Activated CD4-positive, alpha-beta T cell treated with anti-CD3 and anti-CD28 coated beads for 36 hours (primary cell): ENCODE measurements at regions not wholly inside any gene's neighbourhood (a gene's known extent, or its start where the extent isn't known, plus 50 kb on each side); places are given as distances from the start of the nearest gene placed in this dataset.

Source experiments
- ATAC-seq: fragments of 200-7000 bp; cut with Tn5 transposase; one replicate; pipeline ENCODE4 v1.10.0; 2021; ENCODE audit warnings: mild to moderate bottlenecking, moderate library complexity
- CTCF ChIA-PET: fragments of 350-600 bp; sonication (Branson Sonifier 250); formaldehyde crosslinking; loops from one replicate; lab custom pipeline; 2021; ENCODE audit warnings: antibody characterized with exemption; lab: Charles Lee
- POLR2A ChIA-PET: fragments of 350-600 bp; sonication (Branson Sonifier 250); formaldehyde crosslinking; loops from one replicate; lab custom pipeline; 2021; ENCODE audit warnings: antibody characterized with exemption, inconsistent platforms; lab: Charles Lee
- DNase-seq: peaks from one replicate; pipeline ENCODE4 v3.0.0-alpha.2; 2020
- H3K27ac Mint-ChIP-seq: one replicate; pipeline ENCODE4 v1.8.0; 2021; ENCODE audit warnings: mixed read lengths
- H3K27me3 Mint-ChIP-seq: one replicate; pipeline ENCODE4 v1.8.0; 2021; ENCODE audit warnings: mixed read lengths
- H3K36me3 Mint-ChIP-seq: one replicate; pipeline ENCODE4 v1.8.0; 2021; ENCODE audit warnings: low read depth, mixed read lengths
- H3K4me1 Mint-ChIP-seq: one replicate; pipeline ENCODE4 v1.8.0; 2021; ENCODE audit warnings: mixed read lengths
- H3K4me3 Mint-ChIP-seq: one replicate; pipeline ENCODE4 v1.8.0; 2021; ENCODE audit warnings: mild to moderate bottlenecking, moderate library complexity, mixed read lengths
- H3K9me3 Mint-ChIP-seq: one replicate; pipeline ENCODE4 v1.8.0; 2021; ENCODE audit warnings: low read depth, mixed read lengths
- intact Hi-C, 2 experiments: fragments of 100-400 bp; cut with DNase I in 1 of 2; cut with micrococcal nuclease in 1 of 2; formaldehyde crosslinking; loops; one replicate each; pipeline versions ENCODE4 v1.14.2 to v1.15.1; 2022 to 2024; cut with DNase I, micrococcal nuclease

- no peak overlapping the region for H3K27ac Mint-ChIP-seq
- no peaks in the 10 kb centered on the region for H3K36me3 Mint-ChIP-seq
- DNase-seq, result no peak
- intact Hi-C loops, result no loop called here
- no peaks in the 10 kb centered on the region for H3K4me1 Mint-ChIP-seq
- H3K9me3 Mint-ChIP-seq, result no peaks in the 10 kb centered on the region
- ATAC-seq, result no peak
- ChIA-PET CTCF (no interaction called here), POLR2A (no interaction called here)
- no peaks in the 10 kb centered on the region for H3K27me3 Mint-ChIP-seq
- no peak overlapping the region for H3K4me3 Mint-ChIP-seq
These were observed 308.4 kb downstream of the SEC23A start for GRCh38 chr14:38794677-38795076.

- ATAC-seq, result no peak
- H3K4me3 Mint-ChIP-seq, result no peak overlapping the region
- CTCF ChIA-PET, result no interaction called here
- no peaks in the 10 kb centered on the region for H3K36me3 Mint-ChIP-seq
- no peak for DNase-seq
- no peaks in the 10 kb centered on the region for H3K27me3 Mint-ChIP-seq
- no peak overlapping the region for H3K27ac Mint-ChIP-seq
- intact Hi-C loops, result no loop called here
- no peaks in the 10 kb centered on the region for H3K9me3 Mint-ChIP-seq
- POLR2A ChIA-PET, result no interaction called here
- H3K4me1 Mint-ChIP-seq, result no peaks in the 10 kb centered on the region
These were observed 311.2 kb downstream of the SEC23A start for GRCh38 chr14:38791862-38792261.

DNA sequence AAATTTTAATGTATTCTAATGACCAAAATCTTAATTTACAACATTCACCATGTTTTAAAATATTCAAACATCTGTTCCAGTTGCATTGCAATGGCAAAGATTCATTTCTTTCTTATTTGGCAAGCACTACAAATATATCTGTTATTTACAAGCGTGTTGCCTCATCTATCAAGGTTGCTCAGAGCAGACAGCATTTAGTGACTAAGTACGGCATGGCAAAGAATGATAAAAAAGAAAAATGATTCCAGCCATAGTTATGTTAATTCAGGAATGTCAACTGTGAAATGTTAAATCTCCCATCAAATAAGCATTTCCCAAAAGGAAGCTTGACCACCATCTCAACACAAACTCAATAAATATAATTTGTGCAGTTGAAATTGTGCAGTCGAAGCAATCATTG is 312.1 kb downstream of the SEC23A start:
- DNase-seq (no peak), ATAC-seq (no peak)
- intact Hi-C loops, result no loop called here
- no peaks in the 10 kb centered on the region for H3K4me1 Mint-ChIP-seq
- H3K27ac Mint-ChIP-seq, result no peak overlapping the region
- no peaks in the 10 kb centered on the region for H3K36me3 Mint-ChIP-seq
- no peaks in the 10 kb centered on the region for H3K27me3 Mint-ChIP-seq
- CTCF ChIA-PET, result no interaction called here
- H3K9me3 Mint-ChIP-seq, result no peaks in the 10 kb centered on the region
- H3K4me3 Mint-ChIP-seq, result no peak overlapping the region
- POLR2A ChIA-PET, result no interaction called here

- ATAC-seq, result no peak
- CTCF ChIA-PET, result no interaction called here
- H3K9me3 Mint-ChIP-seq, result no peaks in the 10 kb centered on the region
These were observed 313.2 kb downstream of the SEC23A start for GRCh38 chr14:38789805-38790204.

DNA sequence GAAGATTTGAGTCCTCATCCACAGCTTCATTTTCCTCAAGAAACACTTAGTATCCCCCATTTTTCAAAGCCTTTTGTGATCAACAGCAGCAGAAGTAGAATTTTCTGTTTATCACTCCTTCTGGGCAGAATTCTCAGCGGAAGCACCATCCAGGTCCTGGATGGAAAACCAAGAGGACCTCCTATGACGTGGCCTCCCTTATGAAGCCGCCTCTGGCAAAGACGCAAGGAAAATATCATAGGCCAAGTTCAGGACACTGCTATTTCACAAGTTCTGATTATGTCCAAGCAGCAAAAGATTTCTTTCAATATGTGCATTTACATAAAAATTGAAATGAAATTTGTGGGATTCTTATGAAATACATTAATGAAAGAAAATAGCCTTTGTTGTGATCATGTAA is 315.0 kb downstream of the SEC23A start:
- no peak for ATAC-seq
- ChIA-PET CTCF (no interaction called here), POLR2A (no interaction called here)
- intact Hi-C loops, result no loop called here
- no peaks in the 10 kb centered on the region for H3K36me3 Mint-ChIP-seq
- DNase-seq, result no peak
- H3K9me3 Mint-ChIP-seq, result no peaks in the 10 kb centered on the region
- no peak overlapping the region for H3K4me3 Mint-ChIP-seq
- H3K4me1 Mint-ChIP-seq, result no peaks in the 10 kb centered on the region
- H3K27me3 Mint-ChIP-seq, result no peaks in the 10 kb centered on the region
- H3K27ac Mint-ChIP-seq, result no peak overlapping the region

More at GRCh38 chr14:38789805-38790204, 313.2 kb downstream of the SEC23A start:
- POLR2A ChIA-PET, result no interaction called here
- H3K4me1 Mint-ChIP-seq, result no peaks in the 10 kb centered on the region
- H3K27ac Mint-ChIP-seq, result no peak overlapping the region
- H3K27me3 Mint-ChIP-seq, result no peaks in the 10 kb centered on the region
- H3K36me3 Mint-ChIP-seq, result no peaks in the 10 kb centered on the region
- no peak overlapping the region for H3K4me3 Mint-ChIP-seq
- intact Hi-C loops, result no loop called here
- DNase-seq, result no peak

DNA sequence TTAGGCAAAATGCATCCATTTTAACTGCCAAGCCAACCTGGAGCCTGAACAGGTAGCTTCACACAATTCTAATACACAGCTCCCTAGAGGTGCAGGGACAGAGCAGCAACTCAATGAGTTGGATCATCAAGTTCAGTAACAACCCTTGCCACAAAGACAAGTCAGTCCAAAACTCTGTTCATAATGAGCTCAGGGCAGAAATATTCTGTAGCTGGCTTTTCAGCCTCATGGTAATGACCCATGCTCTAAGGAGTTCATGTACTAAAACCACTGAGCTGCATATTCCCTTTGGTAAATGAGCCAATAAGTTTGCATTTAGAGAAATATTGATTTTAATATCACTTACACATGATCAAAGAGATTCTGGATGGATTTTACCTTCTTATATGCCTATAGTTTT is 316.1 kb downstream of the SEC23A start:
- Mint-ChIP-seq H3K27me3 (no peaks in the 10 kb centered on the region), H3K9me3 (no peaks in the 10 kb centered on the region), H3K4me3 (no peak overlapping the region), H3K4me1 (no peaks in the 10 kb centered on the region), H3K36me3 (no peaks in the 10 kb centered on the region), H3K27ac (no peak overlapping the region)
- CTCF ChIA-PET, result no interaction called here
- no peak for DNase-seq
- POLR2A ChIA-PET, result no interaction called here
- intact Hi-C loops, result no loop called here
- no peak for ATAC-seq

GRCh38 chr14:38777401-38777800 is 325.6 kb downstream of the SEC23A start:
- intact Hi-C loops, result no loop called here
- POLR2A ChIA-PET, result no interaction called here

DNA sequence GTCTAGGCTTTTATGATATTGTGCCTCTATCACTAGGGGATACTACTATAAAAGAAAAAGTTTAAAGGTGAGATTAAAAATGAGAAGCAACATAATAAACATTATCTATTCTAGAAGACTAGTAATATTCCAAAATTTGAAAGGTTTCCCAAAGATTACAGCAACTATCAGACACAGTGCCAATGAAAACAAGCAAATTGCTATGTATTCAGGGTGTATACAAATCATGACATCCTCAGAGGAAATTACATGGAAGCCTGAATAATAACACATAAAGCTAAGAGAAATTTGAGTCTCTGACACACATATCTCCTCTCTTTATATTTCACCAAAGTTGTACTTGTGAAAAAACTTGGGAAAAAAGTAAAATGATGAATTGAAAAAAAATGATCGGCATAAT is 327.0 kb downstream of the SEC23A start:
- ChIA-PET POLR2A (interaction anchor here (0.6 kb wide), 1 partner anchor 1554 kb away, joined by 3 read pairs; no protein-coding TSS in a partner anchor), CTCF (no interaction called here)
- H3K27ac Mint-ChIP-seq, result no peak overlapping the region
- H3K36me3 Mint-ChIP-seq, result no peaks in the 10 kb centered on the region
- intact Hi-C loops, result no loop called here
- DNase-seq, result no peak
- no peaks in the 10 kb centered on the region for H3K9me3 Mint-ChIP-seq
- H3K4me3 Mint-ChIP-seq, result no peak overlapping the region
- peaks cover 2% of the 10 kb centered on the region for H3K27me3 Mint-ChIP-seq
- no peak for ATAC-seq
- no peaks in the 10 kb centered on the region for H3K4me1 Mint-ChIP-seq

More at GRCh38 chr14:38777401-38777800, 325.6 kb downstream of the SEC23A start:
- Mint-ChIP-seq H3K27ac (no peak overlapping the region), H3K9me3 (no peaks in the 10 kb centered on the region), H3K4me1 (no peaks in the 10 kb centered on the region), H3K36me3 (no peaks in the 10 kb centered on the region), H3K4me3 (no peak overlapping the region), H3K27me3 (peaks cover 2% of the 10 kb centered on the region)
- DNase-seq (no peak), ATAC-seq (no peak)
- CTCF ChIA-PET, result no interaction called here

GRCh38 chr14:38774162-38774561 is 328.9 kb downstream of the SEC23A start:
- Mint-ChIP-seq H3K27ac (no peak overlapping the region), H3K4me1 (no peaks in the 10 kb centered on the region), H3K9me3 (no peaks in the 10 kb centered on the region), H3K36me3 (no peaks in the 10 kb centered on the region), H3K27me3 (peaks cover 2% of the 10 kb centered on the region), H3K4me3 (no peak overlapping the region)
- ATAC-seq, result no peak
- CTCF ChIA-PET, result no interaction called here
- no peak for DNase-seq
- intact Hi-C loops, result no loop called here
- POLR2A ChIA-PET, result no interaction called here

GRCh38 chr14:38770251-38770650 is 332.8 kb downstream of the SEC23A start:
- Mint-ChIP-seq H3K9me3 (no peaks in the 10 kb centered on the region), H3K4me1 (no peaks in the 10 kb centered on the region), H3K36me3 (no peaks in the 10 kb centered on the region), H3K27ac (no peak overlapping the region), H3K27me3 (peaks cover 2% of the 10 kb centered on the region), H3K4me3 (no peak overlapping the region)
- CTCF ChIA-PET, result no interaction called here
- POLR2A ChIA-PET, result no interaction called here
- no peak for ATAC-seq
- no peak for DNase-seq
- intact Hi-C loops, result no loop called here

GRCh38 chr14:38762845-38763244 is 340.2 kb downstream of the SEC23A start:
- no peaks in the 10 kb centered on the region for H3K27me3 Mint-ChIP-seq

DNA sequence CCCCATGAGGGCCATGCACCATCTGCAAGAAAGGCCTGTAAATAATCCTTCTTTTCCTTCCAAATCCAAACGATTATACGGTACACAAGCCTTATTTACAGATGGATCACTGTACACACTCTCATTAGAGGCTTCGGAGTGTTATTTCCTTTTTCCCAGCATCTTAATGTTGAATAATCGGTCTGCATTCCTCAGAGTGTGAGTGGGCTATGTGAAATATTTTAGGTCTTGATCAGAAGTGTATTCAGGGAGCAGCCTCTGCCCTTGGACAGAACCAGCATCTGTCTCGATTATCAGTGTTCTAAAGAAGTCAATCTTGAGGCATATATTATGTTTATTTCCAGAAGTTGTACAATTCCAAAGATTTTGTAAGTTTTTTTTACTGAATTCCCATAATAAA is 340.6 kb downstream of the SEC23A start:
- Mint-ChIP-seq H3K27ac (no peak overlapping the region), H3K27me3 (no peaks in the 10 kb centered on the region), H3K4me3 (no peak overlapping the region), H3K9me3 (no peaks in the 10 kb centered on the region), H3K4me1 (no peaks in the 10 kb centered on the region), H3K36me3 (no peaks in the 10 kb centered on the region)
- no peak for DNase-seq
- intact Hi-C loops, result no loop called here
- ATAC-seq, result no peak
- CTCF ChIA-PET, result no interaction called here
- POLR2A ChIA-PET, result no interaction called here

More at GRCh38 chr14:38762845-38763244, 340.2 kb downstream of the SEC23A start:
- Mint-ChIP-seq H3K4me3 (no peak overlapping the region), H3K4me1 (no peaks in the 10 kb centered on the region), H3K27ac (no peak overlapping the region), H3K9me3 (no peaks in the 10 kb centered on the region), H3K36me3 (no peaks in the 10 kb centered on the region)
- POLR2A ChIA-PET, result no interaction called here
- ATAC-seq, result no peak
- intact Hi-C loops, result no loop called here
- no peak for DNase-seq
- CTCF ChIA-PET, result no interaction called here

GRCh38 chr14:38761033-38761432 is 342.0 kb downstream of the SEC23A start:
- H3K4me3 Mint-ChIP-seq, result no peak overlapping the region
- H3K27ac Mint-ChIP-seq, result no peak overlapping the region
- H3K36me3 Mint-ChIP-seq, result no peaks in the 10 kb centered on the region
- intact Hi-C loops, result no loop called here
- ATAC-seq (no peak), DNase-seq (no peak)
- ChIA-PET POLR2A (no interaction called here), CTCF (no interaction called here)
- H3K27me3 Mint-ChIP-seq, result no peaks in the 10 kb centered on the region
- no peaks in the 10 kb centered on the region for H3K4me1 Mint-ChIP-seq
- no peaks in the 10 kb centered on the region for H3K9me3 Mint-ChIP-seq
